ENCODE measurements at regions not wholly inside any gene's neighbourhood (a gene's known extent, or its start where the extent isn't known, plus 50 kb on each side); places are given as distances from the start of the nearest gene placed in this dataset.

- H3K4me3 Mint-ChIP-seq (ENCODE audit: unreplicated experiment) = no peak overlapping the region
- H3K27ac Mint-ChIP-seq (ENCODE audit: low read depth, unreplicated experiment) = no peak overlapping the region
- H3K27me3 Mint-ChIP-seq (ENCODE audit: insufficient read depth, unreplicated experiment) = no peaks in the 10 kb centered on the region
- ChIA-PET CTCF (interaction anchor here (0.6 kb wide), 2 partner anchors 34 to 1102 kb away, joined by 3 to 4 read pairs; no protein-coding TSS in a partner anchor), POLR2A (interaction anchor here (1.0 to 1.4 kb wide), 2 partner anchors 9 to 12 kb away, joined by 4 to 6 read pairs; no protein-coding TSS in a partner anchor)
- peaks cover 12% of the 10 kb centered on the region for H3K4me1 Mint-ChIP-seq (ENCODE audit: insufficient read depth, unreplicated experiment)
- DNase-seq (ENCODE audit: unreplicated experiment) = no peak
- intact Hi-C loops (cut with micrococcal nuclease) = no loop called here
- TF ChIP-seq CTCF (IDR thresholded peaks at IDR 0.05; ENCODE audit: unreplicated experiment) = no peak
- no peaks in the 10 kb centered on the region for H3K9me3 Mint-ChIP-seq (ENCODE audit: unreplicated experiment)
- BruUV-seq (replicated peaks) = no TSS peak
- no peaks in the 10 kb centered on the region for H3K36me3 Mint-ChIP-seq (ENCODE audit: insufficient read depth, unreplicated experiment)
These were observed 121.6 kb upstream of the BEND6 start for GRCh38 chr6:56833127-56833791.

- DNase-seq (ENCODE audit: unreplicated experiment) = no peak
- Mint-ChIP-seq H3K36me3 (ENCODE audit: insufficient read depth, unreplicated experiment) (no peaks in the 10 kb centered on the region), H3K27ac (ENCODE audit: low read depth, unreplicated experiment) (no peak overlapping the region), H3K27me3 (ENCODE audit: insufficient read depth, unreplicated experiment) (no peaks in the 10 kb centered on the region), H3K9me3 (ENCODE audit: unreplicated experiment) (no peaks in the 10 kb centered on the region), H3K4me1 (ENCODE audit: insufficient read depth, unreplicated experiment) (peaks cover 8% of the 10 kb centered on the region), H3K4me3 (ENCODE audit: unreplicated experiment) (no peak overlapping the region)
- no peak for TF ChIP-seq CTCF (IDR thresholded peaks at IDR 0.05; ENCODE audit: unreplicated experiment)
- no TSS peak for BruUV-seq (replicated peaks)
- ChIA-PET POLR2A (no interaction called here), CTCF (no interaction called here)
- intact Hi-C loops (cut with micrococcal nuclease) = no loop called here
These were observed 122.7 kb upstream of the BEND6 start for GRCh38 chr6:56832225-56832624.

GRCh38 chr6:56831334-56831733 is 123.6 kb upstream of the BEND6 start:
- POLR2A ChIA-PET = no interaction called here

More at GRCh38 chr6:56831334-56831733, 123.6 kb upstream of the BEND6 start:
- Mint-ChIP-seq H3K36me3 (ENCODE audit: insufficient read depth, unreplicated experiment) (no peaks in the 10 kb centered on the region), H3K27me3 (ENCODE audit: insufficient read depth, unreplicated experiment) (no peaks in the 10 kb centered on the region), H3K4me1 (ENCODE audit: insufficient read depth, unreplicated experiment) (peaks cover 5% of the 10 kb centered on the region), H3K9me3 (ENCODE audit: unreplicated experiment) (no peaks in the 10 kb centered on the region), H3K27ac (ENCODE audit: low read depth, unreplicated experiment) (no peak overlapping the region), H3K4me3 (ENCODE audit: unreplicated experiment) (no peak overlapping the region)
- DNase-seq (ENCODE audit: unreplicated experiment) = no peak
- no peak for TF ChIP-seq CTCF (IDR thresholded peaks at IDR 0.05; ENCODE audit: unreplicated experiment)
- CTCF ChIA-PET = no interaction called here
- intact Hi-C loops (cut with micrococcal nuclease) = no loop called here
- no TSS peak for BruUV-seq (replicated peaks)

Measured in MCF 10A (cell line).